ENCODE measurements at regions not wholly inside any gene's neighbourhood (a gene's known extent, or its start where the extent isn't known, plus 50 kb on each side); places are given as distances from the start of the nearest gene placed in this dataset.

DNA sequence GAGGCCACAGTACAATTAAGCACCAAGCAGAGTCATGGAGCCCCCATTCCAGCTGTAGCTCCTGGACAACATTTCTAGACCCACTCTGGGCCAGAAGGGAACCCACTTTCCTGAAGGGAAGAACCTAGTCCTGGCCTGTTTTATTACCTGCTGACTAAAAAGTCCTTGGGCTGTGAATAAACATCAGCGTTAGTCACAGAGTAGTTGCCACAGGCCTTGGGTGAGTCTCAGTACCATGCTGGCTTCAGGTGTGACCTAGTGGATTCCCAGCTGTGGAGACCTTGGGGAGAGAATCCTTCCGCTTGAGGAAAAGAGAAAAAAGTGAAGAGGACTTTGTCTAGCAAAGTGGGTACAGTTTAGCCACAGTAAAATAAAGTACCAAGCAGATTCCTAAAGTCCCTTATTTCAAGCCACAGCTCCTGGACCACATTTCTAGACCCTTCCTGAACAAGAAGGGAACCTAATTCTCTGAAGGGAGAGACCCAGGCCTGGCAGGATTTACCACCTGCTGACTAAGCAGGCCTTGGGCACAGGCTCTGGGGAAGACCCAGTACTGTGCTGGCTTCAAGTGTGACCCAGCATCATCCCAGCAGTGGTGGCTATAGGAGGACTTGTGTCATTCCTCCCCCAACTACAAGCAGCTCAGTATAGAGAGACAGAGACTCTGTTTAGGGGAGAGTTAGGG lies 118.3 kb upstream of the KCNH8 start:
- no peak overlapping the region for H2BK120ac ChIP-seq (ENCODE audit: low read depth, low read length, poor library complexity, severe bottlenecking)
- H3K9ac ChIP-seq (ENCODE audit: extremely low read depth, insufficient read length, low read length), result no peak overlapping the region
- H2BK20ac ChIP-seq (ENCODE audit: low read depth, low read length, poor library complexity, severe bottlenecking), result no peak overlapping the region
- no peak overlapping the region for H3K4me3 Mint-ChIP-seq
- no peak overlapping the region for H2BK12ac ChIP-seq (ENCODE audit: insufficient read length, low read depth, low read length)
- H3K9me3 ChIP-seq (ENCODE audit: control insufficient read depth, low read depth, low read length), result no peaks in the 10 kb centered on the region
- no peak overlapping the region for H3K18ac ChIP-seq (ENCODE audit: insufficient read length, low read depth, low read length)
- no peak overlapping the region for H3K56ac ChIP-seq (ENCODE audit: insufficient read length, low read depth, low read length)
- H3K27ac Mint-ChIP-seq, result no peak overlapping the region; a peak in 1 of 7 replicates
- no peaks in the 10 kb centered on the region for H3K23me2 ChIP-seq (ENCODE audit: insufficient read length, low read depth, low read length, poor library complexity, severe bottlenecking)
- H3K4me2 ChIP-seq (ENCODE audit: insufficient read depth, insufficient read length, low read length), result no peak overlapping the region
- H3K9me3 Mint-ChIP-seq, result peaks cover 0 to 13% of the 10 kb centered on the region in 2 experiments; a peak in 2 of 5 replicates
- H2AFZ ChIP-seq (ENCODE audit: low read length), result no peak overlapping the region
- no peak overlapping the region for H4K8ac ChIP-seq (replicated peaks; ENCODE audit: insufficient read length, low read depth, low read length)
- no peak overlapping the region for H4K5ac ChIP-seq (ENCODE audit: insufficient read length, low read depth, low read length)
- peak; percentile 27 for DNase-seq
- WGBS (ENCODE audit: extremely low coverage, insufficient read length, low lambda C conversion rate), result no CpG with 5 or more reads among the region's 2 CpGs
- no peaks in the 10 kb centered on the region for H4K20me1 ChIP-seq (ENCODE audit: control insufficient read depth, insufficient read depth, insufficient read length)
- H3K36me3 Mint-ChIP-seq (ENCODE audit: insufficient read depth in 1 of 3, low read depth in 3 of 3), result peaks cover 0 to 5% (median 3%) of the 10 kb centered on the region in 3 experiments; a peak in 2 of 7 replicates
- H3K27me3 ChIP-seq (ENCODE audit: insufficient read depth, low read length), result no peaks in the 10 kb centered on the region
- no peak overlapping the region for H3T11ph ChIP-seq (ENCODE audit: low read length)
- TF ChIP-seq, protein P1, sequence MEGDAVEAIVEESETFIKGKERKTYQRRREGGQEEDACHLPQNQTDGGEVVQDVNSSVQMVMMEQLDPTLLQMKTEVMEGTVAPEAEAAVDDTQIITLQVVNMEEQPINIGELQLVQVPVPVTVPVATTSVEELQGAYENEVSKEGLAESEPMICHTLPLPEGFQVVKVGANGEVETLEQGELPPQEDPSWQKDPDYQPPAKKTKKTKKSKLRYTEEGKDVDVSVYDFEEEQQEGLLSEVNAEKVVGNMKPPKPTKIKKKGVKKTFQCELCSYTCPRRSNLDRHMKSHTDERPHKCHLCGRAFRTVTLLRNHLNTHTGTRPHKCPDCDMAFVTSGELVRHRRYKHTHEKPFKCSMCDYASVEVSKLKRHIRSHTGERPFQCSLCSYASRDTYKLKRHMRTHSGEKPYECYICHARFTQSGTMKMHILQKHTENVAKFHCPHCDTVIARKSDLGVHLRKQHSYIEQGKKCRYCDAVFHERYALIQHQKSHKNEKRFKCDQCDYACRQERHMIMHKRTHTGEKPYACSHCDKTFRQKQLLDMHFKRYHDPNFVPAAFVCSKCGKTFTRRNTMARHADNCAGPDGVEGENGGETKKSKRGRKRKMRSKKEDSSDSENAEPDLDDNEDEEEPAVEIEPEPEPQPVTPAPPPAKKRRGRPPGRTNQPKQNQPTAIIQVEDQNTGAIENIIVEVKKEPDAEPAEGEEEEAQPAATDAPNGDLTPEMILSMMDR (conservative IDR thresholded peaks at IDR 0.05), result no peak
- no peaks in the 10 kb centered on the region for H3K4me1 Mint-ChIP-seq
- no peaks in the 10 kb centered on the region for H3K79me2 ChIP-seq (ENCODE audit: insufficient read depth, low read length)
- H3K27me3 Mint-ChIP-seq (ENCODE audit: low read depth), result no peaks in the 10 kb centered on the region
- no peak overlapping the region for H2BK5ac ChIP-seq (ENCODE audit: insufficient read length, low read length)
- H4K91ac ChIP-seq (ENCODE audit: insufficient read length, low read depth, low read length), result no peak overlapping the region
- H3K23ac ChIP-seq (ENCODE audit: insufficient read length, low read depth, low read length), result no peak overlapping the region
- no peak overlapping the region for H3K27ac ChIP-seq (ENCODE audit: insufficient read length, low read depth, low read length)
- no peak overlapping the region for H3K14ac ChIP-seq (ENCODE audit: insufficient read depth, low read length)
- no peak overlapping the region for H3K4ac ChIP-seq (ENCODE audit: low read depth, low read length)
- H2AK5ac ChIP-seq (ENCODE audit: insufficient read length, low read length), result no peak overlapping the region
- H2BK15ac ChIP-seq (ENCODE audit: low read depth, low read length), result no peak overlapping the region
- H3K79me1 ChIP-seq (ENCODE audit: insufficient read depth, low read depth, low read length, poor library complexity, severe bottlenecking), result no peaks in the 10 kb centered on the region
- no peaks in the 10 kb centered on the region for H3K4me1 ChIP-seq (ENCODE audit: insufficient read depth, low read length)
